NT2/D1 (cell line): ENCODE measurements at regions not wholly inside any gene's neighbourhood (a gene's known extent, or its start where the extent isn't known, plus 50 kb on each side); places are given as distances from the start of the nearest gene placed in this dataset.

ENCODE experiments used
- SUZ12 ChIP-seq: IDR thresholded peaks from 2 replicates; pipeline ENCODE4 v1.6.1; 2011; ENCODE audit not compliant: insufficient read length, insufficient read depth; ENCODE audit errors: extremely low read depth
- YY1 ChIP-seq: IDR thresholded peaks from 2 replicates; pipeline ENCODE4 v1.6.1; 2011; ENCODE audit not compliant: insufficient read length, insufficient read depth
- ZNF274 ChIP-seq: IDR thresholded peaks from 2 replicates; pipeline ENCODE4 v1.6.1; 2011; ENCODE audit warnings: mild to moderate bottlenecking, low read depth, low read length

- TF ChIP-seq YY1: no peak
- TF ChIP-seq ZNF274: no peak
- TF ChIP-seq SUZ12: no peak
These were observed 209.0 kb downstream of the TTLL2 start for GRCh38 chr6:167533851-167534250.
